ENCODE measurements at regions not wholly inside any gene's neighbourhood (a gene's known extent, or its start where the extent isn't known, plus 50 kb on each side); places are given as distances from the start of the nearest gene placed in this dataset.

- intact Hi-C loops (cut with DNase I) = no loop called here
- Histone ChIP-seq H3K9me3 (no peaks in the 10 kb centered on the region), H3K4me1 (no peaks in the 10 kb centered on the region), H3K4me3 (no peak overlapping the region), H3K27ac (no peak overlapping the region), H3K36me3 (no peaks in the 10 kb centered on the region), H3K27me3 (no peaks in the 10 kb centered on the region)
- TF ChIP-seq POLR2AphosphoS5 (IDR thresholded peaks at IDR 0.05; ENCODE audit: insufficient read depth in 1 of 2, low read depth in 1 of 2) = no peak
- no peak for TF ChIP-seq CTCF (IDR thresholded peaks at IDR 0.05)
- TF ChIP-seq POLR2A (IDR thresholded peaks at IDR 0.05) = no peak
- DNase-seq (ENCODE audit: extremely low spot score in 2 of 2) = no peak
Measured at GRCh38 chr20:63093966-63094766, 87.4 kb upstream of the BHLHE23 start.

GRCh38 chr20:63092660-63093215, 86.0 kb upstream of the BHLHE23 start:
- intact Hi-C loops (cut with DNase I) = no loop called here
- Histone ChIP-seq H3K4me1 (no peaks in the 10 kb centered on the region), H3K4me3 (no peak overlapping the region), H3K9me3 (no peaks in the 10 kb centered on the region), H3K36me3 (no peaks in the 10 kb centered on the region), H3K27ac (no peak overlapping the region), H3K27me3 (no peaks in the 10 kb centered on the region)
- TF ChIP-seq POLR2AphosphoS5 (IDR thresholded peaks at IDR 0.05; ENCODE audit: insufficient read depth in 1 of 2, low read depth in 1 of 2) (no peak), POLR2A (IDR thresholded peaks at IDR 0.05) (no peak), CTCF (IDR thresholded peaks at IDR 0.05) (no peak)
- DNase-seq (ENCODE audit: extremely low spot score in 2 of 2) = no peak

GRCh38 chr20:63091901-63092659, 85.3 kb upstream of the BHLHE23 start:
- Histone ChIP-seq H3K4me3 (no peak overlapping the region), H3K36me3 (no peaks in the 10 kb centered on the region), H3K27me3 (no peaks in the 10 kb centered on the region), H3K4me1 (no peaks in the 10 kb centered on the region), H3K27ac (no peak overlapping the region), H3K9me3 (no peaks in the 10 kb centered on the region)
- intact Hi-C loops (cut with DNase I) = no loop called here
- TF ChIP-seq POLR2AphosphoS5 (IDR thresholded peaks at IDR 0.05; ENCODE audit: insufficient read depth in 1 of 2, low read depth in 1 of 2) (no peak), POLR2A (IDR thresholded peaks at IDR 0.05) (no peak), CTCF (IDR thresholded peaks at IDR 0.05) (no peak)
- no peak for DNase-seq (ENCODE audit: extremely low spot score in 2 of 2)

- TF ChIP-seq POLR2AphosphoS5 (IDR thresholded peaks at IDR 0.05; ENCODE audit: insufficient read depth in 1 of 2, low read depth in 1 of 2) (no peak), CTCF (IDR thresholded peaks at IDR 0.05) (no peak), POLR2A (IDR thresholded peaks at IDR 0.05) (no peak)
- intact Hi-C loops (cut with DNase I) = no loop called here
- no peak for DNase-seq (ENCODE audit: extremely low spot score in 2 of 2)
- Histone ChIP-seq H3K4me1 (no peaks in the 10 kb centered on the region), H3K27me3 (no peaks in the 10 kb centered on the region), H3K4me3 (no peak overlapping the region), H3K9me3 (no peaks in the 10 kb centered on the region), H3K27ac (no peak overlapping the region), H3K36me3 (no peaks in the 10 kb centered on the region)
Measured at GRCh38 chr20:63090682-63091571, 84.2 kb upstream of the BHLHE23 start.

All from vagina (tissue), 2 donors.